Superior temporal gyrus (tissue), 1 donor: ENCODE measurements at regions not wholly inside any gene's neighbourhood (a gene's known extent, or its start where the extent isn't known, plus 50 kb on each side); places are given as distances from the start of the nearest gene placed in this dataset.

Experiments used
- DNase-seq: peaks from one replicate; pipeline ENCODE4 v3.0.0-alpha.2; 2016; ENCODE audit errors: extremely low spot score

DNA sequence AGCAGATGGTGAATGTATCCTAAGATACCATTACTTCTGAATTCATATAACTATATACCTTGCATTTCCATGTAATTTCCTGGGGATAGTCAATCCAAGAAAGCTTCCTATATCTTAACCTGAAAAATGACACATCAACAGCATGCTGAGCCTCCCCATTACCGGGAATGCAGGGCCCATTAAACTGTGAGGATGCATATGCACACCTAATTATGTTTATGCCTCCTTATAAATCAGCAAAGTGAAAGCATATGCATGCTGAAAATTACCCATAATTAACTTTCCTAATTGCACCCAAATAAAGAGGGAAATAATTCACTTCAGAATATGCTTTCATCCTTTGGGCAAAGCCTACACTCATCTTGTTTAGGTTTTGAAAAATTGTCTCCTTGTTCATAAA, 663.0 kb downstream of the KCNA4 start:
- no peak for DNase-seq

DNA sequence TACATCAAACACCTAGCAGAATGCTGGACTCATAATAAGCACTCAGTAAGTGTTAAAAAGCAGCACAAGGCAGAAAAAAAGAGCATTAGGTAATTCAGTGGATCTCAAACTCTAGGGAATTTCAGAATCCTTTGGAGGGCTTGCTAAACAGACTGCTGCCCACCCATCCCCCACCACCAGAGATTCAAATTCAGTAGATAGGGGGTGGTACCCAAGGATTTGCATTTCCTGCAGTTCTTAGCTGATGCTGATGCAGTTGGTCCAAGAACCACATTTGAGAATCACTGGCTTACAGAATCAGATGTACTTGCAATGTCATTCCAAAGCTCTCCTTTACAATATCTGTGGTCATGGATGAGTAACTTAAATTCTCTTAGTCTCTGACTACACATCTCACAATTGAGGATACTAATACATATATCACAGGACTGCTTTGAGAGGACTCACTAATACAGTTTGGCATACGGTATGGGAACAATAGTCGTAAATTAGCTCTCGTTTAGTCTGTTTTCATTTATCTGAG, 664.5 kb downstream of the KCNA4 start:
- no peak for DNase-seq

DNA sequence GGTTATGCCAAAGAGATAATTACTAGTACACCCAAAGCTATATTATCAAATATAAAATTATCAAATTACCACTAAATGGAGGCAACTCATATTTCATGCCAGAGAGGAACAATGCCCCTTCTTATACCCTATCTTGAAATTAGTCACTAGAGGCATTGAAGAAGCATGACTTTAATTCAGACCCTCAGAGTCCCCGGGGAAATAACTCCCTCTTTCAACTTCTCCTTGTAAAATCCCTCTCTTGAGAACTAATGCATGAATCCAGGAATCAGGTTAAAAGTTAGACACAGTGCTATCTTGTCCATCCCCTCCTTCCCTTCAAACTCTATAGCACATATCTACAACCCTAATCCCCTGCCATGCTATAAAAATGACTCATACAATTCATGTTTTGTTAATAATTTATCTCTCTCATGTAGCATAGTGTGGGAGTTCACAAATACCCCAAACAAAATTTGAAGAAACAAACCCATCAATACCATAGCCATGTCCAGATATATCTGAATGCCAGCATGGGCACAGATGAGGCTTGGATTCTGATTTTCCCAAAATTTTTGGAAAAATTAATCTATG, 665.4 kb downstream of the KCNA4 start:
- DNase-seq = no peak

DNA sequence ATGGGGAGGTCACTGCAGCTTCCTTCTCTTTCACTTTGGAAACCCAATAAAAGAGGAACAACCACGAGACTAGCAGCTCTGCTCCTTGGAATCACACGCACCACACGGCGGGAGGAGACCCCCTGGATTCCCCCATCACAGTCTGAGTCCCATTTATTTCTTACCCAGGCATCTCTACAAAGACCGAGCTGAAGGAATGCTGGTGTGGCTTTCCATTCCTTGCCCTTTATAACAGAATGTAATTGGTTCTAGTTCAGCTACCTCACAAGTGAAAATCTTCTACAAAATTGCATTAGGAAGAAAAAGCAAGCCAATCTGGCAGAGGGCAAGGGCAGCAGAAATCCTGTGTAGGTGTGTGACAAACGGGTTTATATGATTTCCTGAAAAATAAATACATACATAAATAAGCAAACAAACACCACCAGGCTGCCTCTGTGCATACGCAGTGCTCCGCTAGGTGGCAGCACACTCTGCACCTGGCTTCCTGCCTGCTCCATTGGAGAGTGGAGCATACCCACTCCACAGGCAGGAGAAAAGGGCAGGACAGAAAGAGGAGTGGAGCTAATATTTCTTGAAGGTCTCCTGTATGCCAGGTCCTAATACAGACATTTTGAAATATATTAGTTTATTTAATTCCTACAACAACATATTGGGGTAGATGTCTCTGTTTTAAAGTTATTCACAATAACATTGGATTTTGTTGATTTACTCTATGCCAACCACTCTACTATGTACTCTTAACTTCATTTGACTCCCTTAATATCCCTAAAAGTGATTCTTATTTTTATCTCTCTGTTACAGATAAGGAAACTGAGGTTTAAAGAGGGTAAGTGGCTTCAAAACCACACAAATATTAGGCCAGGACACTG, 673.1 kb downstream of the KCNA4 start:
- DNase-seq = peak; percentile 80

DNA sequence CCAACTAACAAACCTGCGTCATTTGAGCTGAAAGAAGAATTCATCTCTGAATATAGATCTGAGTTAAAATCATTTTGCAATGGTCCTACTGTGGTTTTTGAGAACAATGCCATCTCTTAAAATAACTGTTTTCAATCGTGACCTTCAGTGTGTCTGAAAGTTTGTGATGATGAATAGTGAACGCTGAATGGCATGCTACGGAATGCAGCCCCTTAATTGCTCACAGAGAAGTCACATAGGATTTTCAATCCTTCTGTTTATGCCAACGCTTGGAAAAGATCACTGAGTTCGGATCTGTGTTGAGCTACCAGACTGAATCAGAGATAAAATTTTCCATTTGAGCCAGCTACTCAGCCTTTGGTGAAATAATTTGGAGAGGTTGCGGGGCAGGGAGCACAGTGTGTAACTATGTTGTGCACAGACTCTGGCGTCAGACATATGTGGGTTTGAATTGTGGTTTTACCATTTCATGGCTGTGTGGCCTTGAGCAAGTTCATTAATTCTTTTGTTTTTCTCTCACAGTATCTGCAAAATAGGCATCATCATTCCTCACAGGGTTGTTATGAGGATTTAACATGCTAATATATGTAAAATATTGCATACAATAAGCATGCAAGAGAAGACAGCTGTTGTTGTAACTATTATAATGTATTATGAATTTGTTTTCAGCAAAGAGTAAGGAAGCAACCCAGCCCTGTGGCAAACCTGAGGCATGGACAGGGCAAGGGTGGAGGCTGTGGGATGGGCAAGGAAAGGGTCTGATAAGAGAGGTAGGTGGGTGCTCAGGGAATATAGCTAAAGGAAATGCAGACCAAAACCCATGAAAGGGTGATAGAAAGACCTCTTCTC, 679.9 kb downstream of the KCNA4 start:
- DNase-seq = no peak

DNA sequence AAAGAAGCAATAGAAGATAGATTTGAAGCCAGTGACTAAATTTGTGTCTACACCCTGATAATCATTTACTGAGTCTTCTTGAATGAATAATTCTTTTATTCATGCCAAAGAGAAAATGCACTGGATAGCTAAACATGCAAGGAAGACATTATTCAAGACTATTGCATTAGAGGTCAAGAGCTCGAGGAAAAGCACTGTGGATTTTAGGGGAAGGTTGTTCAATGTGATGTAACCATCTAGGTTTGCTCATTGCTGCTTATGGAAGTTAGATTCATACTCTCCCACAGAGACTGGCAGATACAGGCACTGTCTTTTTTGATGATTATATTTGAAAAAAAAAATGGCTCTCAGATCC, 682.1 kb downstream of the KCNA4 start:
- no peak for DNase-seq

DNA sequence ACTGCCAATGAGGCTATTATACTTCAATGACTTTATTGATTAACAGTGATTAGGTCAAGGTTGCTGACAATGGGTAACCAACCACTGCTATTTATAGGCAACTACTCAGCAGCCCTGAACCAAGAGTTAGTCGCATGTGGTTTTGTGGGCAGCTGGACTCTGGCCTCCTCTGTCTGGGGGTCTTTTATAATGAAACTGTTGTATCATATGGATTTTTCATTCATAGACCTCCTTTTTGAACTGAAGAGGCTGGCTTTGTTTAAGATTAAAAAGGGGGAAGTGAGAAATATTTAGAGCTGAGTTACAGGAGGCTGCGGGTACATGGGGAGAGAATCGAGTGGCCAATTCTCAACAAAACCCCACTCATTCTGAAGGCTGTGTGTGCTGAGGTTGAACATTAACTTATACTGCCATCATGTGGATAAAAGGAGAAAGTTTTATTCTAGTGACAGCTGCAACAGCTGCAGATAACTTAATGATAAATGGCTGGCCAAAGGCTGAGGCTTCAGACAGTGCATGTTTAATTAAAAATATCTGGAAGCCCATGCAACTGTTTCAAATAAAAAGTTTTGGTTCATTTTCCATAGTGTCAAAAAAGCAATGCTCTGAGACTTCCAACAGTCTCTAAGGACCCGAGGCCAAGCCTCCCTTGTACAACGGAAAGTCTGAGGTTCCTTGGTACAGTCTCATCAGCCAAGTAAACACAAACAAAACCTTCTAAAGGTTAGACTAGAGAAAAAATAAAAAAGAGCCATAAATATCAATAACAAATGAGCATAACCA, 682.6 kb downstream of the KCNA4 start:
- peak; percentile 68 for DNase-seq

DNA sequence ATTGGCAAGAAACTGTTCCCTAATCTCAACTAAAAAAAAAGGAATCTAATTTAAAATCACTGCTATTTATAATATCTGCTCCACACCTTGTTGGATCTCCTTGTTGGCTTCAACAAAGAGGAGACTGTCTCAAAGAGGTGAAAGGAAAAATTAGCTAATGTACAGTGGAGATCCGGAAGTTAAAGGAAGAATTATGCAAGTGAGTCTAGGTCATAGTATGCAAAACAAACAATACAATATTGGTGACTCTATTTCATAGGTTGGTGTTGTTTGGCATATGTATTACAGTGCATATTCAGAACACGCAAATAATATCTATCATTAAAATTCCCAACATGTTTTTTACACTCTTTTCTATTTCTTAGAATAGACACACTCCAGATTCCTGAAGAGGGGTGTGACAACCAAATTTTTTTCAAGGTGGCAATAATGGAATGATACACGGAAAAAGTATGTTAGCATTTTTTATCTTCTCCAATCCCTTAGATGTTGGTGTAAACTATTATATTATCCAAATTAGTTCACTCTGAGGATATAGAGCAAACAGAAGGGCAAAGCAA, 685.3 kb downstream of the KCNA4 start:
- no peak for DNase-seq

DNA sequence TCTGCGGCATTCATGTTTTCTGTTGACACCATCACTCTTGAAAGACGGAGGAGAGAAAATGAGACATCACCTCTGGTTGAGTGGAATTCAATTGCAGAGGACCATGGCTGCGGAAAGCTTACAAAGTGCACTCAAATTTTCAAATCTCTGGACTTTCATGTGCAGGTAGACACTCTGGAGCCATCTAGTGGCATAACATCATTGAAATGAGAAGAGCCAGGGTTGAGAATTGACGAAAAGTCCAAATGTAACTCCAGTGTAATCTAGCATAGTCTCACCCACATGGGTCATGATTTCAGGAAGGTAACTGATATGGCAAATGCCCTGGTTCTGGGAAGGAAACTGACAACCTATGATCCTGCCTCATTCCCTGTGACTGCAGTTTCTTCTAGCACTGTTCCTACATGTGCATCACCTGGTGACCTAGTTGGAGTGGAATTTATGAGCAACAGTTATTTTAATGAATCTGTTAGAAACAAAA, 687.8 kb downstream of the KCNA4 start:
- peak; percentile 75 for DNase-seq

DNA sequence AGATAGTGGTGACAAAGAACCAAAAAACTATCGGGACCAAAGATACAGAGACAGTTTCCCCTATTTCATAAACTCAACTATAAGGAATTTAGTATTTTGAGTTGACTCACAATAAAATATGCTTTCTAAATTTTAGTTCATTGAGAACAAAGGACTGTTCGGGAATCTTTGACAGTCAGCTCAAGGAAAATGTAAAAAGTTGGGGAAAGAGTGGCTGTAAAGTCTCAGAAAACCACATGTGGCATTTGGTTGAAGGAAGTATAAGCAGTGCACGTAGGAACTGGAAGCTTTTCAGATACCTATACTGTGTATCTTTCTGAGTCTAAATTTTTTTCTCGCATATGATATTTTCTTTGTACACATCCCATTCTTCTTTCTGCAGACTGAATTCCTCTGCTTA, 688.9 kb downstream of the KCNA4 start:
- no peak for DNase-seq

DNA sequence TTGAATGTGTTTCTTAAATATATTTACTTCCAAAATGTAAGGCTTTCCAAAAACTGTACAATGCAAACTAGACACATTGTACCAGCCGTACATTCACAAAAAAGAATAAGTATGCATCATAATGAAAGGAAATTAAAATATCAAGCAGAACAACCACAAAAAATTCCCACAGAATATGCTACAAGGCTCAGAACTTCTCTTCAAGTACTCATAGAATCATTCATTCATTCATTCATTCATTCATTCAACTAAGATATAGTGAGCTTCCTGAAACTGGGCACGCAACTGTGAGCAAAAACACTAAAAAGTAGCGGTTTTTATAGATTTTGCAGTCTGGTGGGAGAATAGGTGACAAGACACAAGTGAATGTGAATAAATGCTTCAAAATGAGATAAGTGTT, 690.1 kb downstream of the KCNA4 start:
- no peak for DNase-seq

DNA sequence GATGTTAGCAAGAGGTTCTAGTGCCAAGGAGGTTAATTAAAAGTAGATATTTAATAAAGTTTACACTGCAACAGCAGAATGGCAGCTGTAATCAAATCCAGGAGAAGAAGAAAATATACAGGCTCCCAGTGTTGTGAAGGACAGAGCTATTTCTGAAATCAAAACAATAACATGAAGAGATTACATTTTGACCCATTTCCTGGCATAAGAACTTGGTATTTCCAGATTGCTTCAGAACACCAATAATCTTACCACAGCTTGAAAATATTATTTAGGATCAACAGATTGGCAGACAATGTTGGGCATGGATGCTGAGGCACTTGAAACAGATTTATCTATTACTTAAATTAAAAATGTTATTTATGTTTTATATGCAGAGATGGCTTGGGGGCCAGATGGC, 692.5 kb downstream of the KCNA4 start:
- DNase-seq = no peak

DNA sequence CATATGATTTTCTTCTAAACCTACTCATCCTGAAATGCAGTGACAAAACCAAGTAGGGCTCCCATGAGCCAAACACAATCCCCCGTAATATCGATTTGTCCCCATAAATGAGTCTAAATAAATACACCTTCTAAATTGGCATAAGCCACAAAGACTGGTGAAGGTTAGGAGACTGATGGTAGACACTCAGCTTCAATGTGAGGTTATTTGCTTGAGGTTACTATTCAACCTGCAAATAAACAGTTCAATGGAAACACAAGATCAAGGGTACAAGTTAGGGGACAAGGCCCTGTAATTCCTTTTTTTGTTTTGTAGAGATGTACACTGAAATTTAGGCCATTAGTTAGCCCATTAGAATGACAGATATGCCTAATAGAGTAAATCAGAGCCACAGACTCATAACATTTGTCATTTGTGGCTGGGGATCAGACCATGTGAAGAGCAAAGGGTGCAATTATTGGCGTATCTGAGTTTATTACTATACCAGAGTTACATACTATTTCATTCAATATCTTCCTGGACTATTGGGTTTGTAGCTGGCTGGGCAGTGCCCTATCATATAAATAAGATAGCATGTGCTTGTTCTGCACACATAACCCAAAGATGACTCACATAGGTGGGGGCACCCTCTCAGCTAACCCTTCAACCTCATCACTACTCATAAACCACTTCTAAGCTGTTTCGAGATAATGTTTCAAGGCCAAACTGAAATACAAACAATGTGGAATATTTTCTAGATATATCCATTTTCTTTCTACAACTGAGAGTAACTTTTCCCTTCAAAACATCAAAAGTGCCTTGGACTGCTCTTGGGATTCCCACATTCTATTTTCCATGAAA, 695.3 kb downstream of the KCNA4 start:
- DNase-seq = no peak

DNA sequence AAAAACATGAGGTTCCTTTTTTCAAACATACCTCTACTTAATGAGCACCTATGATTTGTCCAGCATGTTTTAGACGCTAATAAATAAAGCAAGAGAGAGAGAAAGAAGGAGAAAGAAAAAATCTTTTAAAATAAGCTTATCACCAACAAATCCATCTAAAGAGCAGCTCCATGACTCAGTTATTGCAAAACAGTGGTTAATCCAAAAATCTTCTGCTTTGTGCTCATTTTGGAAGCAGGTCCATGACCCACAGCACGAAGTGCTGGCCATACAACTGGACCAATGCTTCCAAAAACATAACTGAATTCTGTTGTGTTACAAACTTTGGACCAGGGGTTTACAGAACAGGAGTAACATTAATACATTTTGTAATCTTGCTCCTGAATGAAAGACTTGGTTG, 696.6 kb downstream of the KCNA4 start:
- no peak for DNase-seq

DNA sequence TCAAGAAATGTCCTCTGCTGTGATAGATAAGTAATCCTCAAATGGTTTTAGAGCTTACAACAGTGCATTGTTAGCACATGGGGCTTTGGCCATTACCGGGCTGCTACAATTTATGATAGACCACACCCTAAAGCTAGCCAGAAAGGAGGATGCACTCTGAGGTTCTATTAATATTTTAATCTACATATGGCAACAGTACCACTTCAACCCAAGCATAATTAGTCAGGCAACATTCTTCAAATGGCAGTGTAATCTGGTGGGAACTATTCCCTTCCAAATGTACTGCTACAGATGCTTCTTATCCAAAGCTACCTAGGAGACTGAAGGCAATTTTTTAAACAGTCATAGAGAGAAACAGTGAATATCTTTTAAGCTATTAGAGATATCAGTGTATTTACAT, 697.6 kb downstream of the KCNA4 start:
- DNase-seq = no peak

DNA sequence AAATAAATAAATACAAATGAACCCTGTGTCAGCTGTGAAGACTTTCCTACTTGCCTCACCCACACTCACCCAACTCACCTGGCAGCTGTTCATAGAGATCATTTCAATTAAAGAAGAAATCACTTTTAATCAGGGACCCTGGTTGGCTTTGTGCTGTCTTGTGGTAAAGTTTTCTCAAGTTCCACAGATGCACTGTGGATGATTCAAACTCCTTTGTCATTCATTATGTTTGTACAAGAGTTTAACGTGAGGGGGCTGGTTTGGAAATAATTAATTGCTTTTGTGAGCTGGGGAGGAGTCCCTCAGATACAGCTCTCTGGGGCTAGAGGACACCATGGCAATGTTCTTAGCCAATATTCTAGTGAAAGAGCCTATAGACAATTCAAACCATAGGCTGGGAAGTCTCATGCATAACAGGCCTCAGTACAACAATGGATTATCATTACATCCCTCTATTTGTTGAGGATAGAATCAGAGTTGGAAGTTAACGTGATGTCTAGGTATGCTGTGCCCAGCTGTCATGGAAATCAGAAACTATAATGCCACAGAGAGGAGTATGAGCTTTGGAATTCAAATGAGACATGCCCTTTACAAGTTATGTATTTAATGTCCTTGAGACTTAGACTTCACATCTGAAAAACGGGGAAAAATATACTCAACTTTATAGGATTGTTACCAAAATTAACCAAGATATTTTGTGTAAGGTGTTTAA, 698.5 kb downstream of the KCNA4 start:
- DNase-seq = no peak

DNA sequence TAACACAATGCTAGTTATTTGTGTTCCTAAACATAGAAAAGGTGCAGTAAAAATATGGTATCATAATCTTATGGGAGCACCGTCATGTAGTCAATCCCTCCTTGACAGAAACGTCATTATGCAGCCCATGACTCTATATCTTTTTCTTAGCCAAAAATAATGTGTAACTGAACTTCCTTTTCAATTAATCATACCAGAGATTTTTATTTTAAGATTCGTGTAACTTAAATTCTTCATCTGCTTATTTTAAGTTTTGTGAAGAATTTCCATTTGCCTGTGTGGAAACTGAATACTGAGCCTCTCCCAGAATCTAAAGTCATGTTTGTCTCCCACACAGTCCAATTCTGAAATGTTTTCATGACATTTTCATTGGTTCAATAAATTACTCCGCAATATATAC, 699.1 kb downstream of the KCNA4 start:
- DNase-seq = no peak

DNA sequence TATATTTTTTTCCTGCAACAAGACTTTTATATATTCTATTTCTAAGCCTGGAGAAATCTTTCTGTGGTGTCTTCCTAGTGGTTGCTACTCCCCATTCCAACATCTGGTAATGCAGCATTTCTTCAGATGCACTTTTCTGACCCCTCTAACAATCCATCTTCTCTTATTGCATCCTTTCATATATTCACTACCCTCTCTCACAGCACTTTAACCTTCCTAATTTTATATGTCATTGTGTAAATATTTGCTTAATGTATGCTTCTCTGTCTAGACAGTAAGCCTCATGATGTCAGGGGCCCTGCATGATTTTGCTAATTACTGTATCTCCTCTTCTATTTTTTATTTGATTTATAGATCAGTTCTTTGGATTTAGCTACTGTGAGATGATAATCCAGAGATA, 701.6 kb downstream of the KCNA4 start:
- DNase-seq = no peak

DNA sequence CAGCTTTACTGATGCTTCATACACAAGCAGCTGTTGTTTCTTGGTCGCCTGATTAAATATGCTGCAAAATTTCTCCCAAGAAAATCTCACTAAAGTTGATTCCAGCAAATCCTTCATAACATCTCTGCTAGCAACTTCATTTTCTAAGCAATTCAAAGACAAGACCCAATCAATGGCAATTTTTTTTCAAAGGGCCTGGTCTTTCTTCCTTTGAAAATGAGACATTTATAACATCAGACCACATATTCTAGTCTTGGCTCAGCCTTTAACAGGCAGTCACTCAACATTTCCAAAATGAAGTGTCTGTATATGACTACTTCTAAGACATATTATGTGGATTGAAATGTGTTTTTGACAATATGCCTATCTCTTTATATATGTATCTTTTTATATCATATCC, 702.6 kb downstream of the KCNA4 start:
- no peak for DNase-seq

DNA sequence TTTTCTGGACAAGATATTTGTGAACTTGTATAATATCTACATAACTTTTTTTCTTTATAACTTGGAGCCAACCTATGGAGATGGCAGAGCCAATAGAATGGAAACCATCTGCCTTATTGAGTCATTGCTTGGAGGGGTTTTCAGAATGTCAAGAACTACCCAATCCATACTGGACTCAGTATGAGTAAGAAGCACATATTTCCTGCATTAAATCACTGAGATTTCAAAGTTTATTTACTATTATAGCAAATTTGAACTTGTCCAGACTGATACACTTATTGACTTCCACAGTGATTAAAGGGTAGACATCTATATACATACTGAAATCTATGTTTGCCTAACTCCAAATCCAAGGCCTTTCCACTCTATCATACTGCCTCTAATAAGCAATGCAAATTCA, 704.0 kb downstream of the KCNA4 start:
- no peak for DNase-seq
